Activated CD8-positive, alpha-beta T cell treated with anti-CD3 and anti-CD28 coated beads, Interleukin-2, amount 10 ng/mL, durations not matched to agents 7 days and 5 days (primary cell): ENCODE measurements at regions not wholly inside any gene's neighbourhood (a gene's known extent, or its start where the extent isn't known, plus 50 kb on each side); places are given as distances from the start of the nearest gene placed in this dataset.

Experiments
- ATAC-seq: fragments of 150-1000 bp; cut with Tn5 transposase; one replicate; pipeline ENCODE4 v1.10.0; 2021; ENCODE audit warnings: moderate library complexity
- CTCF ChIA-PET: fragments of 350-600 bp; sonication (Branson Sonifier 250); formaldehyde crosslinking; loops from one replicate; lab custom pipeline; 2021; ENCODE audit warnings: antibody characterized with exemption; lab: Charles Lee
- POLR2A ChIA-PET: fragments of 350-600 bp; sonication (Branson Sonifier 250); formaldehyde crosslinking; loops from one replicate; lab custom pipeline; 2021; ENCODE audit warnings: antibody characterized with exemption; lab: Charles Lee
- DNase-seq: peaks from one replicate; pipeline ENCODE4 v3.0.0-alpha.2; 2020
- H3K27ac Mint-ChIP-seq: one replicate; pipeline ENCODE4 v1.8.0; 2021; ENCODE audit warnings: mild to moderate bottlenecking, mixed read lengths
- H3K27me3 Mint-ChIP-seq: one replicate; pipeline ENCODE4 v1.8.0; 2021; ENCODE audit warnings: low read depth, mixed read lengths
- H3K36me3 Mint-ChIP-seq: one replicate; pipeline ENCODE4 v1.8.0; 2021; ENCODE audit warnings: low read depth, mixed read lengths
- H3K4me1 Mint-ChIP-seq: one replicate; pipeline ENCODE4 v1.8.0; 2021; ENCODE audit warnings: low read depth, mixed read lengths
- H3K4me3 Mint-ChIP-seq: one replicate; pipeline ENCODE4 v1.8.0; 2021; ENCODE audit warnings: mild to moderate bottlenecking, mixed read lengths
- H3K9me3 Mint-ChIP-seq: one replicate; pipeline ENCODE4 v1.8.0; 2022; ENCODE audit warnings: mixed read lengths; ENCODE audit not compliant: insufficient read depth

GRCh38 chr20:39568109-39568508 lies 606.0 kb downstream of the DHX35 start:
- ChIA-PET CTCF (no interaction called here), POLR2A (no interaction called here)
- H3K4me3 Mint-ChIP-seq = no peak overlapping the region
- DNase-seq = no peak
- no peaks in the 10 kb centered on the region for H3K27me3 Mint-ChIP-seq
- no peak overlapping the region for H3K27ac Mint-ChIP-seq
- no peaks in the 10 kb centered on the region for H3K4me1 Mint-ChIP-seq
- no peaks in the 10 kb centered on the region for H3K9me3 Mint-ChIP-seq
- H3K36me3 Mint-ChIP-seq = no peaks in the 10 kb centered on the region
- no peak for ATAC-seq

GRCh38 chr20:39563349-39563748 lies 601.2 kb downstream of the DHX35 start:
- no peaks in the 10 kb centered on the region for H3K4me1 Mint-ChIP-seq
- ChIA-PET CTCF (no interaction called here), POLR2A (no interaction called here)
- DNase-seq (no peak), ATAC-seq (no peak)
- H3K27ac Mint-ChIP-seq = no peak overlapping the region
- no peaks in the 10 kb centered on the region for H3K27me3 Mint-ChIP-seq
- no peaks in the 10 kb centered on the region for H3K36me3 Mint-ChIP-seq
- no peaks in the 10 kb centered on the region for H3K9me3 Mint-ChIP-seq
- no peak overlapping the region for H3K4me3 Mint-ChIP-seq

- POLR2A ChIA-PET = no interaction called here
- Mint-ChIP-seq H3K9me3 (no peaks in the 10 kb centered on the region), H3K27me3 (no peaks in the 10 kb centered on the region), H3K36me3 (no peaks in the 10 kb centered on the region), H3K27ac (no peak overlapping the region), H3K4me1 (no peaks in the 10 kb centered on the region), H3K4me3 (no peak overlapping the region)
- no peak for DNase-seq
- CTCF ChIA-PET = no interaction called here
- no peak for ATAC-seq
These were observed 592.2 kb downstream of the DHX35 start for GRCh38 chr20:39554341-39554740.

GRCh38 chr20:39553120-39553519 lies 591.0 kb downstream of the DHX35 start:
- Mint-ChIP-seq H3K27ac (no peak overlapping the region), H3K4me1 (no peaks in the 10 kb centered on the region), H3K27me3 (no peaks in the 10 kb centered on the region), H3K9me3 (no peaks in the 10 kb centered on the region), H3K4me3 (no peak overlapping the region), H3K36me3 (no peaks in the 10 kb centered on the region)
- ATAC-seq = no peak
- POLR2A ChIA-PET = no interaction called here
- CTCF ChIA-PET = no interaction called here
- DNase-seq = no peak

- Mint-ChIP-seq H3K27me3 (no peaks in the 10 kb centered on the region), H3K36me3 (no peaks in the 10 kb centered on the region), H3K27ac (no peak overlapping the region), H3K9me3 (no peaks in the 10 kb centered on the region), H3K4me1 (no peaks in the 10 kb centered on the region), H3K4me3 (no peak overlapping the region)
- ChIA-PET POLR2A (no interaction called here), CTCF (no interaction called here)
- ATAC-seq (no peak), DNase-seq (no peak)
These were observed 587.6 kb downstream of the DHX35 start for GRCh38 chr20:39549733-39550132.

GRCh38 chr20:39547546-39548408 lies 585.6 kb downstream of the DHX35 start:
- no peaks in the 10 kb centered on the region for H3K4me1 Mint-ChIP-seq
- H3K4me3 Mint-ChIP-seq = no peak overlapping the region
- H3K27me3 Mint-ChIP-seq = no peaks in the 10 kb centered on the region
- H3K9me3 Mint-ChIP-seq = no peaks in the 10 kb centered on the region
- ChIA-PET CTCF (no interaction called here), POLR2A (no interaction called here)
- no peak for ATAC-seq
- DNase-seq = no peak
- no peak overlapping the region for H3K27ac Mint-ChIP-seq
- no peaks in the 10 kb centered on the region for H3K36me3 Mint-ChIP-seq

- DNase-seq = no peak
- Mint-ChIP-seq H3K9me3 (no peaks in the 10 kb centered on the region), H3K4me3 (no peak overlapping the region), H3K27me3 (no peaks in the 10 kb centered on the region), H3K27ac (no peak overlapping the region), H3K36me3 (no peaks in the 10 kb centered on the region), H3K4me1 (no peaks in the 10 kb centered on the region)
- ChIA-PET POLR2A (no interaction called here), CTCF (no interaction called here)
- no peak for ATAC-seq
These were observed 579.1 kb downstream of the DHX35 start for GRCh38 chr20:39541136-39541803.

GRCh38 chr20:39538317-39538716 lies 576.2 kb downstream of the DHX35 start:
- Mint-ChIP-seq H3K4me1 (no peaks in the 10 kb centered on the region), H3K9me3 (no peaks in the 10 kb centered on the region), H3K27me3 (no peaks in the 10 kb centered on the region), H3K4me3 (no peak overlapping the region), H3K36me3 (no peaks in the 10 kb centered on the region), H3K27ac (no peak overlapping the region)
- DNase-seq = no peak
- no peak for ATAC-seq
- ChIA-PET POLR2A (no interaction called here), CTCF (no interaction called here)

- no peaks in the 10 kb centered on the region for H3K9me3 Mint-ChIP-seq
- no peak overlapping the region for H3K27ac Mint-ChIP-seq
- CTCF ChIA-PET = no interaction called here
- ATAC-seq = no peak
- no peak for DNase-seq
- POLR2A ChIA-PET = no interaction called here
- no peaks in the 10 kb centered on the region for H3K4me1 Mint-ChIP-seq
- H3K27me3 Mint-ChIP-seq = no peaks in the 10 kb centered on the region
- no peaks in the 10 kb centered on the region for H3K36me3 Mint-ChIP-seq
- no peak overlapping the region for H3K4me3 Mint-ChIP-seq
These were observed 573.2 kb downstream of the DHX35 start for GRCh38 chr20:39535301-39535700.

GRCh38 chr20:39534846-39535245 lies 572.7 kb downstream of the DHX35 start:
- Mint-ChIP-seq H3K27ac (no peak overlapping the region), H3K9me3 (no peaks in the 10 kb centered on the region), H3K27me3 (no peaks in the 10 kb centered on the region), H3K4me1 (no peaks in the 10 kb centered on the region), H3K4me3 (no peak overlapping the region), H3K36me3 (no peaks in the 10 kb centered on the region)
- CTCF ChIA-PET = no interaction called here
- ATAC-seq = no peak
- POLR2A ChIA-PET = no interaction called here
- DNase-seq = no peak

GRCh38 chr20:39533858-39534257 lies 571.7 kb downstream of the DHX35 start:
- ATAC-seq = no peak
- Mint-ChIP-seq H3K36me3 (no peaks in the 10 kb centered on the region), H3K4me1 (no peaks in the 10 kb centered on the region), H3K9me3 (no peaks in the 10 kb centered on the region), H3K4me3 (no peak overlapping the region), H3K27me3 (no peaks in the 10 kb centered on the region), H3K27ac (no peak overlapping the region)
- no peak for DNase-seq
- ChIA-PET POLR2A (no interaction called here), CTCF (no interaction called here)

- Mint-ChIP-seq H3K9me3 (no peaks in the 10 kb centered on the region), H3K4me3 (no peak overlapping the region), H3K27ac (no peak overlapping the region), H3K27me3 (no peaks in the 10 kb centered on the region), H3K4me1 (no peaks in the 10 kb centered on the region), H3K36me3 (no peaks in the 10 kb centered on the region)
- DNase-seq = no peak
- ChIA-PET POLR2A (no interaction called here), CTCF (no interaction called here)
- ATAC-seq = no peak
These were observed 570.1 kb downstream of the DHX35 start for GRCh38 chr20:39532205-39532604.
